ENCODE measurements at regions not wholly inside any gene's neighbourhood (a gene's known extent, or its start where the extent isn't known, plus 50 kb on each side); places are given as distances from the start of the nearest gene placed in this dataset.
A peak's percentile ranks its signal among the peaks of the same experiment; 100 is the strongest.

DNA sequence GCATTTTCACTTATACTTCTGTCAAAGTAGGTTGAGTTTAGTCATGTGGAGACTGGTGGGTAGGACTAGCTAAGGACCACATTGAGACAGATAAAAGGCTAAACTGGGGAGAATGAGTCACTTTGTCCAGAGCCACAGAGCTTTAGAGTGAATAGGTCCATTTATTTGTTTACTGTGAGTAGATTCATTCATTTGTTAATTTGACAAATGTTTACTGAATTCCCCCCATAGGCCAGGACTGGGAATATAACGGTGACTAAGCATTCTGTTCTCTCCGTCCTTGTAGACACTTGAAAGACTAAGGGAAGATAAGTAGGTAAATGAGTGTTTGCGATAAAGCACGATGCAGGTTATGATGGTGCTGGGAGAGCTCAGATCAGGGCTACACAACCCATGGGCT lies 699.7 kb upstream of the ID4 start:
- DNase-seq (ENCODE audit: low read depth, low spot score): no peak
- TF ChIP-seq, protein P1, sequence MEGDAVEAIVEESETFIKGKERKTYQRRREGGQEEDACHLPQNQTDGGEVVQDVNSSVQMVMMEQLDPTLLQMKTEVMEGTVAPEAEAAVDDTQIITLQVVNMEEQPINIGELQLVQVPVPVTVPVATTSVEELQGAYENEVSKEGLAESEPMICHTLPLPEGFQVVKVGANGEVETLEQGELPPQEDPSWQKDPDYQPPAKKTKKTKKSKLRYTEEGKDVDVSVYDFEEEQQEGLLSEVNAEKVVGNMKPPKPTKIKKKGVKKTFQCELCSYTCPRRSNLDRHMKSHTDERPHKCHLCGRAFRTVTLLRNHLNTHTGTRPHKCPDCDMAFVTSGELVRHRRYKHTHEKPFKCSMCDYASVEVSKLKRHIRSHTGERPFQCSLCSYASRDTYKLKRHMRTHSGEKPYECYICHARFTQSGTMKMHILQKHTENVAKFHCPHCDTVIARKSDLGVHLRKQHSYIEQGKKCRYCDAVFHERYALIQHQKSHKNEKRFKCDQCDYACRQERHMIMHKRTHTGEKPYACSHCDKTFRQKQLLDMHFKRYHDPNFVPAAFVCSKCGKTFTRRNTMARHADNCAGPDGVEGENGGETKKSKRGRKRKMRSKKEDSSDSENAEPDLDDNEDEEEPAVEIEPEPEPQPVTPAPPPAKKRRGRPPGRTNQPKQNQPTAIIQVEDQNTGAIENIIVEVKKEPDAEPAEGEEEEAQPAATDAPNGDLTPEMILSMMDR (IDR thresholded peaks at IDR 0.05; ENCODE audit: low read depth, low read length): no peak
- H3K4me3 ChIP-seq (ENCODE audit: low read depth, low read length): no peak overlapping the region
- in situ Hi-C loops (cut with HindIII; ENCODE audit: low sequenced_read_pairs): no loop called here

DNA sequence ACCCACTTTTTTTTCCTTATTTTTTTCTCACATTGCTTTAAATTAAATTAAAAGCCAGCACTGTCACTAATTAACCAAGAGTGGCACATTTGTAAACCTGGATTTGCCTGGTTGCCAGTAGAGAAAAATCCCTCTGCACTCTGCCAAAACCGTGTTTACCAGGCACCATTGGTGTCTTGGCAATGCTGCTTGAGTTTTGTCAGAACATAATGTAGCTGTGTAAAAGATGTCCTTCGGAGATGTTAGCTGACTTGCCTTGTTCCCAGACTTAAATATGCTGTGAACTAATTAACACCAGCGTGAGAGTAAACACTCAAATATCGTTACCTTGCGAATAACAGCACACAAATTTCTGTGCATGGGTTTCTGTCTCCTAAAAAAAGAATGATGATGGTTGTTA lies 694.9 kb upstream of the ID4 start:
- in situ Hi-C loops (cut with HindIII; ENCODE audit: low sequenced_read_pairs): no loop called here
- TF ChIP-seq, protein P1 (IDR thresholded peaks at IDR 0.05; ENCODE audit: low read depth, low read length): no peak
- H3K4me3 ChIP-seq (ENCODE audit: low read depth, low read length): no peak overlapping the region
- no peak for DNase-seq (ENCODE audit: low read depth, low spot score)

DNA sequence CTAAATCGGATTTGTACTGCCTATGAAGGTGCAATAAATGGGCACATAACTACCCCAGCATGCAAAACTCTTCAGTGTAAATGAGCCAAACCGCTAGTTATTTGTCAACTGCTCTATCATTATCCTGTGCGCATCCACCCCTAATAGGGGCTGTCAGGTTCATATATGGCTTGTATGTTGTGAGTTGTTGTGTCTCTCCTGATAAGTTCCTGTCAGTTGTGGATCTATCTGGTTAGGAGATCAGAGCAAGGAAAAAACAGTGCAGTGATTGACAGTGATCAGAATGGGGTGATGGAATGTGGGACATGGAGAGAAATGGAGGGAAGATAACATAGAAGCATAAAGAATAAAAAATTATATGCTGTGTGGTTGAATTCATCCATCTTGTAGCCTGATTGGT lies 686.9 kb upstream of the ID4 start:
- in situ Hi-C loops (cut with HindIII; ENCODE audit: low sequenced_read_pairs): no loop called here

DNA sequence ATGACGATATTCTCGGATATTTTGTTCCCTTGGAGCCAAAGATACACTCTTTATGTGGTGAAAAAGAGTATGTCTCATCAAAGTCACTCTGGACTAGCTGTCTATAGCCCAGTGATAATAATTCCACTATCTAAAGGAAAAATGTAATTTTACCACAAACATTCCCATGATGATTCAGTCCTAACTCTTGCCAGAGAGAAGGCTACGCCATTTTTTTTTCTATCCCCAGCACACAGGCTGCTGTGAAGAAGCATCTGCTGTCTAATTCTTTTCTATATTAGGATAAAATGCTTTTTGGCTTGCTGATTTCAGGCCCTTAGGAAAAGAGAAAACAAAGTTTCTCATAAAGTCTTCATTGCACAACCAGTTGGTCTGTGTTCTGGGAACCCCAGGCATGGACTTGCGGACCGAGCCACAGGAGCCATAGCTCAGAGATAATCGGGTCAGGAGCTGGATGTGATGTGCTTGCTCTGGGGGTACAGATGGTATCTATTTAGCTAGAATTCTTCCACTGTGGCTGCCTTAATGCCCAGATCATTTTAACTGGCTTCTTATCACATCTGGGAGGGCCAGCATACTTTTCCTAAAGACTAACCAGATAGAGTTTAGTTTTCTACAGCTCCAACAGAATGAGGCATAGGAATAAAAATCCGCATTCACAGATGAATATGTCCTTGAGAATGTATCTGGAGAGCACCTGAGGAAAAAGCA lies 683.7 kb upstream of the ID4 start:
- in situ Hi-C loops (cut with HindIII; ENCODE audit: low sequenced_read_pairs): no loop called here

More for the DNA sequence above, 686.9 kb upstream of the ID4 start:
- H3K4me3 ChIP-seq (ENCODE audit: low read depth, low read length): no peak overlapping the region
- DNase-seq (ENCODE audit: low read depth, low spot score): no peak
- TF ChIP-seq, protein P1 (IDR thresholded peaks at IDR 0.05; ENCODE audit: low read depth, low read length): no peak

DNA sequence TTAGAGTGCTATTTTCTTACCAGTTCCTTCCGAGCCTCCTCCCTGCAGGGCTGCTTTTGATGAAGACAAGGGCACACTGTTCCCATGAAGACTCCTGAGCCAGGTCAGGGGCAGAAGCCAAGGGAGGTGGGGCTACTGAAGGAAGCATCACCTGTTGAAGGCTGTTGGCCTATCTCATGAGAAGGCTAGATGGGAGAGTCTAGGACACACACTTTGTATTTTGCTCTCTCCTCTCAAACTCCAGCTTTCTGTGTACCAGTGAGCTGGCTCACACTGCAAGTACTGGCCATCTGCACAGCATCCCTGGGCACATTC lies 683.2 kb upstream of the ID4 start:
- no peak for DNase-seq (ENCODE audit: low read depth, low spot score)
- H3K4me3 ChIP-seq (ENCODE audit: low read depth, low read length): no peak overlapping the region
- TF ChIP-seq, protein P1 (IDR thresholded peaks at IDR 0.05; ENCODE audit: low read depth, low read length): no peak
- in situ Hi-C loops (cut with HindIII; ENCODE audit: low sequenced_read_pairs): no loop called here

More for the DNA sequence above, 683.7 kb upstream of the ID4 start:
- peak; percentile 3 for DNase-seq (ENCODE audit: low read depth, low spot score)
- H3K4me3 ChIP-seq (ENCODE audit: low read depth, low read length): no peak overlapping the region
- TF ChIP-seq, protein P1 (IDR thresholded peaks at IDR 0.05; ENCODE audit: low read depth, low read length): no peak

DNA sequence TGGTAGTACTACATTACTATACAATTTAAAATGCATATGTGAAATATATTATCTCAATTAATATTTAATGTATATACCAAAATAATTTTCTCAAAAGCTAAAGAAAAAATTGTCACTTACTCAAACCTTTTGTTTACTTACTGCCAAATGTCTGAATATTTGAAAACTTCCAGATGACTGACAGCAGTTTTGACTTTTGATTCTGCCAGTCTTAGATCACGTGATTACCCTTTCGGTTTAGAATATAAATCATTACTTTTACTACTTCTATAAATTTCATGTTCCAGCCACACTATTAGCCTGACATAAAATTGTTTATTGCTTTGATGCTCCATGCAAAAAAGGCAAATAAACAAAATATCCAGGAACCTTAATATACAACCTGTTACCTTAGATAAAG lies 680.7 kb upstream of the ID4 start:
- in situ Hi-C loops (cut with HindIII; ENCODE audit: low sequenced_read_pairs): no loop called here
- H3K4me3 ChIP-seq (ENCODE audit: low read depth, low read length): no peak overlapping the region
- no peak for DNase-seq (ENCODE audit: low read depth, low spot score)
- TF ChIP-seq, protein P1 (IDR thresholded peaks at IDR 0.05; ENCODE audit: low read depth, low read length): no peak

Data from astrocyte of the spinal cord (primary cell).